ENCODE measurements at regions not wholly inside any gene's neighbourhood (a gene's known extent, or its start where the extent isn't known, plus 50 kb on each side); places are given as distances from the start of the nearest gene placed in this dataset.
"Not testable (repeated sequence)": the region's sequence is repeated elsewhere in the genome, so short reads cannot be mapped to it uniquely, and the experiment has no call there.

- H3K36me3 ChIP-seq (ENCODE audit: control insufficient read depth, insufficient read depth, low read length) = no peaks in the 10 kb centered on the region
- H3K4me3 ChIP-seq (ENCODE audit: low read length) = no peak overlapping the region
- no peaks in the 10 kb centered on the region for H3K9me3 ChIP-seq (ENCODE audit: control insufficient read depth, low read length)
- no peaks in the 10 kb centered on the region for H3K27me3 ChIP-seq (ENCODE audit: control insufficient read depth, insufficient read depth, low read length)
- H3K4me1 ChIP-seq (ENCODE audit: control insufficient read depth, insufficient read depth, low read length) = no peaks in the 10 kb centered on the region
- no peak overlapping the region for H3K9ac ChIP-seq (ENCODE audit: low read length)
Observed at GRCh38 chr3:102360183-102360860, 74.5 kb upstream of the ZPLD1 start.

DNA sequence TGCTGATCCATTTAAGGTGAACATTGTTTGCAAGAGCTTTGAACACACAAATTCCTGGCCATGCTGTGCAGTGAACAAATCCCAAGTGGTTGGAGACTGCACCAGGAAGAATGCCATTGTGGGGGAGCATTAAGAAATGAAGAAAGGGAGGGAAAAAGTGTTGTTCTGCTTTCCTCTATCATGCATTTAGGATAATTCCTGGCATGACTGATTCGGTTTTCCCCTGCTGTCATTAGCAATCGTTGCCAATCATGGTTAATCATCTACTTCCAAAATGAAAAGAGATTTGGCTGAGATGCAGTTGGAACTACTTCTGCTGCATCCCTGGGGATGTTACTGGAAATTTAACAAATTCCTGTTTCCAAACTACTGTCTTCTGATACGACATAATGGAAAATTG is 73.7 kb upstream of the ZPLD1 start:
- no peaks in the 10 kb centered on the region for H3K36me3 ChIP-seq (ENCODE audit: control insufficient read depth, insufficient read depth, low read length)
- H3K27me3 ChIP-seq (ENCODE audit: control insufficient read depth, insufficient read depth, low read length) = no peaks in the 10 kb centered on the region
- no peak overlapping the region for H3K9ac ChIP-seq (ENCODE audit: low read length)
- H3K9me3 ChIP-seq (ENCODE audit: control insufficient read depth, low read length) = no peaks in the 10 kb centered on the region
- H3K4me3 ChIP-seq (ENCODE audit: low read length) = no peak overlapping the region
- no peaks in the 10 kb centered on the region for H3K4me1 ChIP-seq (ENCODE audit: control insufficient read depth, insufficient read depth, low read length)

DNA sequence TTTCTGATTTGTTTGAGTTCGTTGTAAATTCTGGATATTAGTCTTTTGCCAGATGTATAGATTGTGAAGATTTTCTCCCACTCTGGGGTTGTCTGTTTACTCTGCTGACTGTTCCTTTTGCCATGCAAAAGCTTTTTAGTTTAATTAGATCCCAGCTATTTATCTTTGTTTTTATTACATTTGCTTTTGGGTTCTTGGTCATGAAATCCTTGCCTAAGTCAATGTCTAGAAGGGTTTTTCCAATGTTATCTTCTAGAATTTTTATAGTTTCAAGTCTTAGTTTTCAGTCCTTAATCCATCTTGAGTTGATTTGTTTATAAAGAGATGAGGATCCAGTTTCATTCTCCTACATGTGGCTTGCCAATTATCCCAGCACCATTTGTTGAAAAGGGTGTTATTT is 68.7 kb upstream of the ZPLD1 start:
- H3K4me1 ChIP-seq (ENCODE audit: control insufficient read depth, insufficient read depth, low read length); H3K36me3 ChIP-seq (ENCODE audit: control insufficient read depth, insufficient read depth, low read length); H3K9me3 ChIP-seq (ENCODE audit: control insufficient read depth, low read length); H3K9ac ChIP-seq (ENCODE audit: low read length); H3K4me3 ChIP-seq (ENCODE audit: low read length); H3K27me3 ChIP-seq (ENCODE audit: control insufficient read depth, insufficient read depth, low read length): not testable (repeated sequence)

- Histone ChIP-seq H3K36me3 (ENCODE audit: control insufficient read depth, insufficient read depth, low read length) (no peaks in the 10 kb centered on the region), H3K9me3 (ENCODE audit: control insufficient read depth, low read length) (no peaks in the 10 kb centered on the region), H3K4me1 (ENCODE audit: control insufficient read depth, insufficient read depth, low read length) (no peaks in the 10 kb centered on the region), H3K4me3 (ENCODE audit: low read length) (no peak overlapping the region), H3K27me3 (ENCODE audit: control insufficient read depth, insufficient read depth, low read length) (no peaks in the 10 kb centered on the region), H3K9ac (ENCODE audit: low read length) (no peak overlapping the region)
Observed at GRCh38 chr3:102374863-102375634, 59.8 kb upstream of the ZPLD1 start.

GRCh38 chr3:102378216-102378615 is 56.6 kb upstream of the ZPLD1 start:
- Histone ChIP-seq H3K36me3 (ENCODE audit: control insufficient read depth, insufficient read depth, low read length) (no peaks in the 10 kb centered on the region), H3K9me3 (ENCODE audit: control insufficient read depth, low read length) (no peaks in the 10 kb centered on the region), H3K27me3 (ENCODE audit: control insufficient read depth, insufficient read depth, low read length) (no peaks in the 10 kb centered on the region), H3K9ac (ENCODE audit: low read length) (no peak overlapping the region), H3K4me3 (ENCODE audit: low read length) (no peak overlapping the region), H3K4me1 (ENCODE audit: control insufficient read depth, insufficient read depth, low read length) (no peaks in the 10 kb centered on the region)

DNA sequence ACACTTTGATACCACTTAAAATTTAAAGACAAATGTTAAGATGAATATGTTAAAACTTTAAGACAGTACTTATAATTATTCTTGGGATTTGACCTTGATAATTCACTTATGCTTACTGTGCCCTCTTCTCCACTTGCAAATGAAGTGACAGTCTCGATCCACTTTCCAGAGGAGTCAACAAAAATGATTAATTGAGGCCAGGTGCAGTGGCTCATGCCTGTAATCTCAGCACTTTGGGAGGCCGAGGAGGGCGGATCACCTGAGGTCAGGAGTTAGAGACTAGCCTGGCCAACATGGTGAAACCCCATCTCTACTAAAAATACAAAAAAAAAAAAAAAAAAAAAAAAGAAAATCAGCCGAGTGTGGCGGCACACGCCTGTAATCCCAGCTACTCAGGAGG is 52.6 kb upstream of the ZPLD1 start:
- H3K4me1 ChIP-seq (ENCODE audit: control insufficient read depth, insufficient read depth, low read length); H3K9me3 ChIP-seq (ENCODE audit: control insufficient read depth, low read length); H3K27me3 ChIP-seq (ENCODE audit: control insufficient read depth, insufficient read depth, low read length): not testable (repeated sequence)

More for the DNA sequence above, 52.6 kb upstream of the ZPLD1 start:
- not testable (repeated sequence) for H3K9ac ChIP-seq (ENCODE audit: low read length); H3K36me3 ChIP-seq (ENCODE audit: control insufficient read depth, insufficient read depth, low read length); H3K4me3 ChIP-seq (ENCODE audit: low read length)

Data from mucosa of stomach (tissue), 1 donor.